GM19452 (cell line): ENCODE measurements at regions not wholly inside any gene's neighbourhood (a gene's known extent, or its start where the extent isn't known, plus 50 kb on each side); places are given as distances from the start of the nearest gene placed in this dataset.
"Not testable (repeated sequence)": the region's sequence is repeated elsewhere in the genome, so short reads cannot be mapped to it uniquely, and the experiment has no call there.

Experiments
- ATAC-seq: cut with Tn5 transposase; IDR thresholded peaks from one replicate; pipeline ENCODE4 v1.9.1; 2021; ENCODE audit not compliant: unreplicated experiment

DNA sequence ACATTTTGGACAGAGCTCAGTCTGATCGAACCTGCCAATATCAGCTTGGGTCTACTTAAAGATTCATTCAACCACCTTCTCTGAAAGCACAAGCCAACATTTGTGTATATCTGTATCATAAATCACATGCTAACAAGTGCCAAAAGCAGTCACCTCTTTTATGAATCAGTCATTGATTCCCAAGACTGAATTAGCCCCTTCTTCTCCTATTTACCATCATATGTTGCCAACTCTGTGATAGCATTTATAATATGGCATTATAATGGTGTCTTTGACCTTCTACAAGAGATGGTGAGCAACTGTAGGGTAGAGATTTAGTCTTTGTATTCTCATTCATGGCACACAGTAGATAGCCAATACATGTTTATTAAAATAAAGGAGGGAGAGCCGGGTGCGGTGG, 61.4 kb downstream of the DDX53 start:
- no peak for ATAC-seq

DNA sequence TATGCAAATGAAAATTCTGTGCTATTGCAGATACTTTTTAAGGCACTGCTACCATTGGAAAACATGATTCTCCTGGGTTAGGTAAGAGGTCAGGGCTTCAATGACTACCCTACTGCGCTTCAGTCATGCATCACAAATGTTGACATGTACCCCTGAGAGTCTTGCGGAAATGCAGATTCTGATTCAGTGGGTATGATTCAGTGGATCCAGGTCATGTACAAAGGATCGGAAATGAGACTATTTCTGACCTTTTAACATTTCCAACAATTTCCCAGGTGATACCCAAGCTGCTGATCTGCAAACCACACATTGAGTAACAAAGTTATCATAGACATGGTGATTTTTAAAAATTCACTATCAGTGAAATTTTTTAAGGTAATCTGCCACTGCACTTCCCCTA, 62.6 kb downstream of the DDX53 start:
- ATAC-seq = no peak

DNA sequence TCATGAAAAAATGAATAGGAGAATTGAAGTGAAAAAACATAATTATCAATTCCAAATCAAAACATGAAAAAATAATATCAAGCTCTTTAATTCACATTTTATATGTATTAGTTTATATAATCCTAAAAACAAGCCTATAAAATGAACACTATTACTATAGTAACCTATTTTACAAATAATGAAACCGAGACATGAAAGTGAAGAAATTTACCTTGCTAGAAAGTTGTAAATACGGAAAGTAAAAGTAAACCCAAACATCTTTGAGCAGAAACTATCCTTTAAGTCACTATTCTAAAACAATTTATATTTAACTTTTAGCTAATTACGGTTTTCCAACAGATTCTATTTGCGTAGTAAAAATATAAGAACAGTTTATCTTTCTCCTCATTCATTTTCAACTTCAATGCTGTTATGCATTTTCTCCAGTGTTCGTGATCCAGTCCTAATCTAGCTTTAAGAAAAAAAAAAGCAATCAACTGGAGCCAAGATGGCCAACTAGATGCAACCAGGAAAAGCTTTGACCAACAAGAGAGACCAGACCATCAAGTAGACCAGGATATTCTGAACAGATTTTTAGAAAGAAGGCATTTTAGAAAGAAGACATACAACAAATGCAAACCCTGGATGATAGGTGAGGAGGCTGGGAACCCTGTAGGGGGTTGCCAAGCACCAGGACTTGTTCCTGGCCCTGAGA, 67.0 kb downstream of the DDX53 start:
- no peak for ATAC-seq

- not testable (repeated sequence) for ATAC-seq
Observed at GRCh38 chrX:23075461-23075860, 75.7 kb downstream of the DDX53 start.

- no peak for ATAC-seq
Observed at GRCh38 chrX:23079347-23079746, 79.6 kb downstream of the DDX53 start.

DNA sequence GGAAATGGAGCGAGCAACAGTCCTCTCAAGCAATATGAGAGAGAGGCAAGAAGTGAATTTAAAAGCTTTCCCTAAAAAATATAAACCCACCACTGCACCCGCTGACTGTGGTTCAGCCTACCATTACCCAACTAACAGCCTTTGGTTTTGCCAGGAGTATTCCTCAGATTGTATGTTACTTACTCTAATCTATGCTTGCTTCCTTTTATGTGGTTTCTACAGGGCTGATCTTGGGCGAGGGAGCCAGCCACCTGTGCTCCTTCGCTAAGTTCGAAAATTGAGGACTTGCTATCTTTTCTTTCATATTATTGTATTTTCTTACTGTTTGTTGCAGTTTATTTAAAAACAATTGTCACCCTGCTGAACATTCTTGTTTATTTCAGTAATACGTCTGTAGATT, 101.1 kb downstream of the DDX53 start:
- ATAC-seq = no peak

- no peak for ATAC-seq
Observed at GRCh38 chrX:23103546-23103945, 103.8 kb downstream of the DDX53 start.

DNA sequence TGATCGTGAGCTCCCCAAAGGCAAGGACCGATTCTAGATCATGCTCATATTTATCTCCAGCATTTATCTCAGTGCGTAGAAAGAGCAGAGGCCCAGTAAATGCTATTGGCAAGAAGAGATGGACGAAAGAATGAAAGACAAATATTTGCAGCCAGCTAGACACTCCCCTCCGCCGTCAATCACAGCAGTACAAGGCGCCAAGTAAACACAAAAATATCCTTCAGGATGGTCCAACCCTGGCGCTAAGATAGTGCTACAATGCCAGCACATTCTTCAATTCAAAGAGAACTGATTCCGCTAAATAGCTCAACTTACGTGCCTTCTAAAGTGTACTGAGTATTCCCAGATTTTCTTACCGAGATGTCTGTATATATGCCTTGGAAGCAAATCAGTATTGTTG, 114.5 kb downstream of the DDX53 start:
- ATAC-seq = no peak

- ATAC-seq = no peak
Observed at GRCh38 chrX:23115651-23116050, 115.9 kb downstream of the DDX53 start.

DNA sequence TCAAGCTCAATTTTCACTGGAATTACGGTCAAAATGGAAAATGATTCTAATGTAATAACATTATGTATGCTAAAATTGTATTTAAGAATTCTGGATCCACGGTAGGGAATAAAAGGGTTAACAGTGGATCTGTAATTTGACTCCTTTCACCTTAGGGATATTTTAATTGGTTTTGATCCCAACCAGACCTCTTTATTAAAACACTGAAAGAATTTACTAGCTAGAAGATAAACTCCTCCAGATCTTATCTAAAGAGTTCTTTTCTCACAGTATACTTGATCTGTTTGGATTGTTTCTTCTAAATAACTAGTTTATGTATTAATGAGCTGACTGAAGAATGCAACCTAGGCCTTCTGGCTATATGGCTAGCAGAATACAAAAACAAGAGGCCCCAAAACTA, 118.4 kb downstream of the DDX53 start:
- no peak for ATAC-seq

DNA sequence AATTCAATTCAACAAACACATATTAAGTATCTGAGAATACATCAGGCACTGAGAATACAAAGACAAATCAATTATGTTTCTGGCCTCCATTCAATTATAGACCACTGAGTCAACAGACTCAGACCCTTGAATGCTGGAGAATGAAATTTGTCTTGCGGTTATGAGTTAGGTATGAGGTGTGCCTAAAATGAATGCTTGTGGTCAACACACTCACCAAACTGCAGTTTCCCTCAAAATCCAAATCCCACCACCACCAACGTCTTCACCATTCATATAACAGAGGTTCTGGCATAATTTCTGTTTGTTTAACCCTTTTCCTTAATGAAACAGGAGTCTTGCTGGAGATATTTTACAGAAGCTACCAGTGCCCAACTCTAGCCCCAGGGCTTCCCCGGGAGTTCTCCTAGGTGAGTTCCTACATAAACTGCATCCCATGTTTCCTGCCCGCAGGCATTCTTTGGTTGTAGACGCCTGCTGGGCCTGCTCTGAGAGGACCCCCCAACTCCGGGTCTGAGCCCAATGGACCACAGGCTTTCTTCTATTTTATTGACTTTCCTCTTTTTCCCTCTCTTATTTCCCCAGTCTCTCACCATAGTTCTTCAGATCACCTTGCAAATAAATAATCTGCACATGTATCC, 119.2 kb downstream of the DDX53 start:
- no peak for ATAC-seq

DNA sequence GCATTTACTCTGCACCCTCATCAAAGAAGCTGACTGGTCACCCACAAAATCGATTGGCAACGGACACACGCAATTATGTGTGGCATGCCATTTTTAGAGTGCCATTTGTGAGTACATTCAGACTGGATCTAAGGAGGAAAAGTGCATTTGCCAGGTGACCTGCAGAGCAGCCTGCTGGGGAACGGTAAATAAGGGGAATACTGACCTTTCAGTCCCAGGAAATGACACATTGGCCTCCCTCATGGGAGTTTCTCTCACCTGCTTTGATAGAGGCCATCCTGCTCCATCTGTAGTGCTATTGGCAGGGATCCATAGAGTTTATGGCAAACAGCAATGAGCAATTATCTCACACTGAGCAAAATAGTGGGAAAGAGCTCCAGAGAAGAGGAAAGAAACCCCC, 127.8 kb downstream of the DDX53 start:
- ATAC-seq = no peak

DNA sequence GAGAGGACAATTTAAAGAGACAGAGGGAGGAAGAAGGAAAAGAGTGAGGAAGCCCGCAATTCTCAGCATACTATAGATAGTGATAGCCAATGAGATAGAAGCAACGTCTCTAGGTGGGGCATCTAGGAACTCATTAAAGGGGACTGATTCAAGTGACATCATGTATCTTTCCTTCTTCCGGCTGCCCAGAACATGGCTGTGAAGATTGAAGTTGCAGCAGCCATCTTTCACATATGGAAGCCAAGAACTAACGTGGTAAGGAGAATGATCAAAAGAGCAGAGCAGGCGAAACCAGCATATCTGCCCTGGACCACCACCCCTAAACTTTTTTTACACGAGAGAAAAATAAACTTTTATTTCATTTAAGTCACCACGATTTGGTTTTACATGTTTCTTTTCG, 133.8 kb downstream of the DDX53 start:
- no peak for ATAC-seq

- ATAC-seq = no peak
Observed at GRCh38 chrX:23134136-23134535, 134.4 kb downstream of the DDX53 start.

DNA sequence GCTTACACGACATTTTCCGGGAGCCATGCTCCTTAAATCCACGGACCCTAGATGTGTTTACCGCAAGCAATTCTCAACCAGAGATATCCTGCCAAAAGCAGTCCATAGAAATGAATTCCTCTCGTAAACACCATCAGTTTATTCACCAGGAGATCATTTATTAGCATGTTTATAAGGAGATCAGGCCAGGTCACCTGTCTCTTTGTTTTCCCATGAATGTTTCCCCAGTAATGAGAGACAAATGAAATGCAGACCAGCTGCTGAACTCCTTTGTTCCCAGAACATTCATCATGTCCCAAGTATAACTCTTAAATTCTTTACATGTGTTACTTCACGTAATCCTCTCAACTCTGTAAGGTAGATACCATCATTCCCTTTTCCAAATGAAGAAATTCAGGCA, 137.1 kb downstream of the DDX53 start:
- no peak for ATAC-seq

DNA sequence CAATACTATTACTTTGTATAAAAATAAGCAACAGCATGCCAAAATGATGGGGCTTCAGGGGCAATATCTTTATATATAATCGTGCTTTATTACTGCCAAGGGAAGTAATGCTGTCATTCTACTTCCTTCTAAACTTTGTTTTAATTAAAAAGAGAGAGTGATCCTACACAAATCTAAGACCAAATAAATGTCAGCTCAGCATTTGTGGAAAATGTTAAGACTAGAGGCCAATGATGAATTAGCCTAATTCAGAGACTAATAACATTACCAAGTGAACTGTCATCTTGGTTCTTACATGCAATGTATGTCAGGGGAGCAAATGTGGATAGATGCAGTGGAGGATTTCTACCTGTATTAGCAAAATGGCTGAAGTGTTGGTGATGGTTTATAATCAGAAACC, 166.4 kb upstream of the PTCHD1 start:
- no peak for ATAC-seq

DNA sequence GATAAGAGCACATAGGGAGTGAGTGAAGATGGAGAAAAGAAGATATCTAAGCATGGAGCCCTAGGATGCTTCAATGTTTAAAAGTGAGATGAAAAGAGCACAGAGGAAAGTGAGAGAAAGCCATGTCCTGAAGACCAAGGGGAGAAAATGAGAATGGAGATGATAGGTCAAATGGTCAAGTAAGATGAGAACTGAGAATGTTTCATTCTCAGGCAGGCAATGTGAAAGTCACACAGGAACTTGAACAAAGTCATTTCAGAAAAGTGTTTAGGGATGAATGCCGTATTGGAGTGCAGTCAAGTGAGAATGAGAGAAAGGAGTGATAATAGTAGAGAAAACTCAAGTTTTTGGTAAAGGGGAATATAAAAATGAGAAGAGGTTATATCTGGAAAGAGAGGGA, 148.7 kb upstream of the PTCHD1 start:
- ATAC-seq = peak; percentile 75

DNA sequence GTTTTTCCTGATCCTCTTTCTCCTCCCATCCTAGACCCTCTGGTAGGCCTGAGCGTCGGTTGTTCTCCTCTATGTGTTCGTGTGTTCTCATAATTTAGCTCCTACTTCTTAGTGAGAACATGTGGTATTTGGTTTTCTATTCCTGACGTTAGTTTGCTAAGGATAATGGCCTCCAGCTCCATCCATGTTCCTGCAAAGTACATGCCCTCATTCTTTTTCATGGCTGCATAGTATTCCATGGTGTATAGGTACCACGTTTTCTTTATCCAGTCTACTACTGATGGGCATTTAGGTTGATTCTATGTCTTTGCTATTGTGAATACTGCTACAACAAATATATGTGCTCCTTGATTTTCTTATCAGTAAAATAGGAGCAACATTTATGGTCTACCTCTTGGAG, 146.8 kb upstream of the PTCHD1 start:
- ATAC-seq = no peak

- no peak for ATAC-seq
Observed at GRCh38 chrX:23194885-23195554, 139.6 kb upstream of the PTCHD1 start.

DNA sequence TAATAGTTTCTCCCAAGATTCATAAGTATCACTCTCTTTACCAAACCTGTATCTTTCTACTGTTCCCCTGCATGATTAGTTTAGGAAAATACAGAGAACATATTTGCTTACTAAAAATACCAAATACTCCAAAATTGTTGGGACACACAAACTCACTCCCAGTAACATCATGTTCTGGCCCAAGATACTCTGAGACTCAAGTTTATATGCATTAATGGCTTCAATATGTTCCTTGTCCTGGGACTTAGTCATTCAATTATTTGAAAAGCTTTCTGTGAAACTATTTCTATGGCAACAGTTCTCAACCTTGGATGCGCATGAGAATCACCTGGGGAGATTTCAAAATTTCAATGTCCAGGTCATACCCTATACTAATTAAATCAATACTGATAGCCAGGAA, 138.9 kb upstream of the PTCHD1 start:
- no peak for ATAC-seq

DNA sequence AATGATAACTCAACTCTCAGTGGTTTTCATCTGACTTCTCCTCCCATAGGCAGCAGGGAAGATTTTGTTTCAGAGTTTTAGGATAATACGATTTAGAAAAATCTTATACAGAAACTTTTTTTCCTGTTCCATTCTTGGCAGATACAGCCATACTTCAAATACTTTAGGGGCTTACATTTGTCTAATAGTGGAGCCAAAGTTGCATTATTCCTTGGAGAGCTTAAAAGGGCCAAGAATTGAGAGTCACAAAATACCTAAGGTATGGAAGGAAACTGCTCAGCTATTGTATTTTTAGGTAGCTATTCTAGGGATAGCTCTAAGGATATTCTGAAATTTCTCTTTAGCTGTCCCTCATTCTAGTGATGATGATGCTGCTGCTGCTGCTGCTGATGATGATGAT, 132.9 kb upstream of the PTCHD1 start:
- ATAC-seq = no peak

GRCh38 chrX:23202326-23202725, 132.3 kb upstream of the PTCHD1 start:
- ATAC-seq = no peak
